GM23248 (cell line): ENCODE measurements at regions not wholly inside any gene's neighbourhood (a gene's known extent, or its start where the extent isn't known, plus 50 kb on each side); places are given as distances from the start of the nearest gene placed in this dataset.

Source experiments
- DNase-seq: peaks from one replicate; pipeline ENCODE4 v3.0.0-alpha.2; 2015
- H2AFZ ChIP-seq: fragments of 200-600 bp; sonication (generic); 2 replicates; pipeline ENCODE4 v1.6.1; 2016; ENCODE audit warnings: antibody characterized with exemption
- H3F3A ChIP-seq: fragments of 200-600 bp; sonication (generic); 2 replicates; pipeline ENCODE4 v1.6.1; 2016; ENCODE audit warnings: mild to moderate bottlenecking, antibody characterized with exemption, mixed run types; ENCODE audit not compliant: insufficient read depth
- H3K27ac ChIP-seq: fragments of 200-600 bp; sonication (generic); 2 replicates; pipeline ENCODE4 v1.5.1; 2016; ENCODE audit warnings: mild to moderate bottlenecking
- H3K27me3 ChIP-seq: fragments of 200-600 bp; sonication (generic); replicated peaks from 2 replicates; pipeline ENCODE4 v1.6.1; 2016; ENCODE audit warnings: mild to moderate bottlenecking; ENCODE audit not compliant: insufficient read depth
- H3K36me3 ChIP-seq: fragments of 200-600 bp; sonication (generic); 2 replicates; pipeline ENCODE4 v1.6.1; 2016; ENCODE audit warnings: low read depth, mild to moderate bottlenecking
- H3K4me1 ChIP-seq: fragments of 200-600 bp; sonication (generic); 2 replicates; pipeline ENCODE4 v1.6.1; 2016; ENCODE audit warnings: mild to moderate bottlenecking; ENCODE audit not compliant: insufficient read depth
- H3K4me2 ChIP-seq: fragments of 200-600 bp; sonication (generic); one replicate; pipeline ENCODE4 v1.6.1; 2016; ENCODE audit warnings: mild to moderate bottlenecking; ENCODE audit not compliant: unreplicated experiment
- H3K4me3 ChIP-seq: fragments of 200-600 bp; sonication (generic); 2 replicates; pipeline ENCODE4 v1.5.1; 2016; ENCODE audit warnings: mild to moderate bottlenecking
- H3K79me2 ChIP-seq: fragments of 200-600 bp; sonication (generic); 2 replicates; pipeline ENCODE4 v1.6.1; 2016; ENCODE audit warnings: mild to moderate bottlenecking; ENCODE audit not compliant: insufficient read depth
- H3K9ac ChIP-seq: fragments of 200-600 bp; sonication (generic); 2 replicates; pipeline ENCODE4 v1.6.1; 2016; ENCODE audit warnings: mild to moderate bottlenecking
- H3K9me2 ChIP-seq: fragments of 200-600 bp; sonication (generic); 2 replicates; pipeline ENCODE4 v1.6.1; 2016; ENCODE audit warnings: mixed run types, mild to moderate bottlenecking, moderate library complexity; ENCODE audit not compliant: insufficient read depth
- H3K9me3 ChIP-seq: fragments of 200-600 bp; sonication (generic); one replicate; pipeline ENCODE4 v1.6.1; 2017; ENCODE audit warnings: low read depth
- H4K20me1 ChIP-seq: fragments of 200-600 bp; sonication (generic); 2 replicates; pipeline ENCODE4 v1.6.0; 2016; ENCODE audit not compliant: insufficient read depth
- EZH2 ChIP-seq: fragments of 200-600 bp; sonication (generic); IDR thresholded peaks from 2 replicates; pipeline ENCODE4 v1.6.1; 2018; ENCODE audit warnings: antibody characterized with exemption, mild to moderate bottlenecking; ENCODE audit not compliant: insufficient read depth, poor library complexity, severe bottlenecking
- EZH2phosphoT487 ChIP-seq: fragments of 200-600 bp; sonication (generic); IDR thresholded peaks from 2 replicates; pipeline ENCODE4 v1.6.1; 2018; ENCODE audit warnings: antibody characterized with exemption, moderate library complexity, mild to moderate bottlenecking, low read depth; ENCODE audit not compliant: insufficient read depth
- WGBS, 2 experiments: methylation state at CpG; one replicate each; pipeline ENCODE4 v1.1.6; 2015 to 2017; ENCODE audit warnings: low lambda C conversion rate in 2 of 2, low coverage in 1 of 2; ENCODE audit errors: missing lambda C conversion rate in 2 of 2; 5-methylcytosine and 5-hydroxymethylcytosine counted together
- in situ Hi-C: fragments of 300-500 bp; cut with MboI; formaldehyde crosslinking; loops from 2 replicates; pipeline ENCODE4 v1.15.0; 2020

GRCh38 chr12:33310471-33310870 is 129.1 kb downstream of the SYT10 start:
- 14 to 25% methylated on average over 4 of the region's 4 CpGs for WGBS, 2 experiments
- Histone ChIP-seq H3K36me3 (no peaks in the 10 kb centered on the region), H3F3A (no peaks in the 10 kb centered on the region), H3K79me2 (no peaks in the 10 kb centered on the region), H3K4me3 (no peak overlapping the region), H3K9me3 (no peaks in the 10 kb centered on the region), H3K27me3 (no peaks in the 10 kb centered on the region), H3K4me1 (no peaks in the 10 kb centered on the region), H4K20me1 (no peaks in the 10 kb centered on the region), H3K9me2 (no peaks in the 10 kb centered on the region), H2AFZ (no peak overlapping the region), H3K4me2 (no peak overlapping the region), H3K27ac (no peak overlapping the region), H3K9ac (no peak overlapping the region)
- in situ Hi-C loops: loop anchor here (25.0 kb wide), 1 partner anchor 102 kb away; no protein-coding TSS in a partner anchor
- TF ChIP-seq EZH2: no peak
- no peak for TF ChIP-seq EZH2phosphoT487
- DNase-seq: no peak

DNA sequence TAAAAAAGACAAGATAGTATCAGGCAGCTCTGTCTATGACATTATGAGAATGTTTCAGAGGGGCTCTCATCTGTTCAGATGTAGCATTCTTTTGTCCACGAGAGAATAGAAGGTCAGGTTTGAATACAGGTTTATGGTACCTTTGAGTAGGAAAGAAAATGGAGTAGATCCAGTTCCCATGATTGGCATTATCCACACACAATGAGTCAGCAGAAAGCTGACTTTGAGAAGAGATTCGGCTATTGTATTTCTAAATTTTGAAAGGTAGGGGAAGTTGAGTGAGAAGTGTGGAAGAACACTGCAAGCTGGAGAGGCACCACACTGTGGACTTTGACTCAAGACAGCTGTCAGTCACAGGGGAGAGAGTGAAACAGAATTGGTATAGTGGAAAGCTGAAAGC is 135.4 kb downstream of the SYT10 start:
- no peaks in the 10 kb centered on the region for H3K9me3 ChIP-seq
- no peak for DNase-seq
- H3K9ac ChIP-seq: no peak overlapping the region
- no peak overlapping the region for H3K4me2 ChIP-seq
- H2AFZ ChIP-seq: no peak overlapping the region
- H3F3A ChIP-seq: no peaks in the 10 kb centered on the region
- no peaks in the 10 kb centered on the region for H3K36me3 ChIP-seq
- no peak overlapping the region for H3K4me3 ChIP-seq
- no peaks in the 10 kb centered on the region for H4K20me1 ChIP-seq
- H3K79me2 ChIP-seq: no peaks in the 10 kb centered on the region
- no peaks in the 10 kb centered on the region for H3K4me1 ChIP-seq
- in situ Hi-C loops: loop anchor here (25.0 kb wide), 1 partner anchor 108 kb away; no protein-coding TSS in a partner anchor
- WGBS, 2 experiments: 4 to 5% methylated on average over 2 of the region's 2 CpGs
- H3K9me2 ChIP-seq: no peaks in the 10 kb centered on the region
- no peak overlapping the region for H3K27ac ChIP-seq
- no peaks in the 10 kb centered on the region for H3K27me3 ChIP-seq
- TF ChIP-seq EZH2: no peak
- TF ChIP-seq EZH2phosphoT487: no peak

DNA sequence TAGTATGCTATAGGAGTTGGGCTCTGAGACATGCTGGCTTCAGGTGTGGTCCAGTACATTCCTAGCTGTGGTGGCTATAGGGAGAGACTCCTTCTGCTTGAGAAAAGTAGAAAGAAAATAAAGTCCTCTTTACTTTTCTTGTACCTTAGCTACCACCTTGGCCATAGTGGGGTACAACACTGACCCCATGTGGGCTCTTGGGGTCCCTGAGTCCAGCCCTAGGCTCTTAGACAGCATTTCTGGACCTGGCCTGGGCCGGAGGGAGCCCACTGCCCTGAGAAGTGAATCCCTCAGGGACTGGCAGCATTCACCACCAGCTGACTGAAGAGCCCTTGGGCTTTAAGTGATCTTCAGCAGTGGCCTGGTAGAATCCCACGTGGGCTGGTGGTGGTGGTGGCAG is 143.1 kb downstream of the SYT10 start:
- no peaks in the 10 kb centered on the region for H3K79me2 ChIP-seq
- no peak overlapping the region for H2AFZ ChIP-seq
- H3K4me3 ChIP-seq: no peak overlapping the region
- in situ Hi-C loops: no loop called here
- H3K9me2 ChIP-seq: no peaks in the 10 kb centered on the region
- H3K9ac ChIP-seq: no peak overlapping the region
- no peaks in the 10 kb centered on the region for H3K9me3 ChIP-seq
- WGBS, 2 experiments: 6 to 7% methylated on average over 2 of the region's 2 CpGs
- H3K36me3 ChIP-seq: no peaks in the 10 kb centered on the region
- H3K4me2 ChIP-seq: no peak overlapping the region
- no peaks in the 10 kb centered on the region for H3F3A ChIP-seq
- no peaks in the 10 kb centered on the region for H3K4me1 ChIP-seq
- no peaks in the 10 kb centered on the region for H3K27me3 ChIP-seq
- H3K27ac ChIP-seq: no peak overlapping the region
- H4K20me1 ChIP-seq: no peaks in the 10 kb centered on the region
- DNase-seq: no peak
- no peak for TF ChIP-seq EZH2phosphoT487

DNA sequence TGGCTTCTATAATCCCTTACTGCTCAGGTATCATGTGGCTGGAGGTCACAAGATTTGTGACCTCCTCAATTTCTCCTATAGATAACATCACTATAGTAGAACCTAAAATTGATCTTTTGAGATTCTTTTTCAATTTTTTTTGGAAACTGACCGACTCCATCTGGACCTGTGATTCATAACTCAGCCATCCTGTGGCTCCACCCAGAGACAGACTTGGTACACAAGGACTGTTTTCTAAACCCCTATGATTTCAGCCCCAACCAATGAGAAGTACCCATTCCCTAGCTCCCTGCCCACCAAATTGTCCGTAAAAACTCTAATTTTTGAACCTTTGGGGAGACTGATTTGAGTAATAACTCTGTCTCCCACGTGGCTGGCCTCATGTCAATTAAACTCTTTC is 148.9 kb downstream of the SYT10 start:
- H3K27ac ChIP-seq: no peak overlapping the region
- no peak for TF ChIP-seq EZH2phosphoT487
- TF ChIP-seq EZH2: no peak
- H3K9me3 ChIP-seq: peaks cover 2% of the 10 kb centered on the region
- H3K36me3 ChIP-seq: no peaks in the 10 kb centered on the region
- H3K4me1 ChIP-seq: no peaks in the 10 kb centered on the region
- DNase-seq: no peak
- H3K9me2 ChIP-seq: no peaks in the 10 kb centered on the region
- no peaks in the 10 kb centered on the region for H3F3A ChIP-seq
- no peaks in the 10 kb centered on the region for H3K79me2 ChIP-seq
- H3K4me2 ChIP-seq: no peak overlapping the region
- no peak overlapping the region for H2AFZ ChIP-seq
- WGBS, 2 experiments: 9 to 15% methylated on average over 3 of the region's 3 CpGs
- H3K4me3 ChIP-seq: no peak overlapping the region
- H3K27me3 ChIP-seq: no peaks in the 10 kb centered on the region
- no peaks in the 10 kb centered on the region for H4K20me1 ChIP-seq
- H3K9ac ChIP-seq: no peak overlapping the region
- in situ Hi-C loops: no loop called here

DNA sequence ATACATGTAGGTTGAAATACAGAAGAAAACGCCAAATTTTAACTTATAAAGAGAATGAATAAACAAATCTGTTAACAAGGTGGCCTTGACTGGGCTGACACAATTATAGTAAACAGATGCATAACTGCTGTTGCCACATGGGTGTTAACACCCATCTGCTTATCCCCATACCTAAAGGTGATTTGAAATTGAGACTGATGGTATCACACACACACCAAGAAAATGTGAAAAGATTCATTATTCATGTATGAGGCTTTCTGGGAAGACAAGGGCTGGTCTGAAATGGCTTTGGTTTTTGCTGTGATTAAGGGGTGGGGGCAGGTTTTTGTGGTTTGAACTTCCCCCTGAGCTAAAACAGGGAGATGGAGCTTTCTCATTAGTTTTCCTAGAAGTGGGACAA is 156.6 kb downstream of the SYT10 start:
- no peaks in the 10 kb centered on the region for H4K20me1 ChIP-seq
- H3K4me2 ChIP-seq: no peak overlapping the region
- peaks cover under 1% of the 10 kb centered on the region for H3K9me3 ChIP-seq
- H2AFZ ChIP-seq: no peak overlapping the region
- no peak for DNase-seq
- no peaks in the 10 kb centered on the region for H3K4me1 ChIP-seq
- no peak overlapping the region for H3K4me3 ChIP-seq
- H3F3A ChIP-seq: no peaks in the 10 kb centered on the region
- H3K9ac ChIP-seq: no peak overlapping the region
- no peaks in the 10 kb centered on the region for H3K27me3 ChIP-seq
- no peak for TF ChIP-seq EZH2
- TF ChIP-seq EZH2phosphoT487: no peak
- no peaks in the 10 kb centered on the region for H3K79me2 ChIP-seq
- no peaks in the 10 kb centered on the region for H3K36me3 ChIP-seq
- H3K27ac ChIP-seq: no peak overlapping the region
- H3K9me2 ChIP-seq: no peaks in the 10 kb centered on the region
- in situ Hi-C loops: no loop called here
- 25 to 27% methylated on average over 1 of the region's 1 CpG for WGBS, 2 experiments
